Hematopoietic multipotent progenitor cell treated with erythropoietin and hydrocortisone succinate and interleukin-3 and kit ligand, for 15 days (in vitro differentiated cells): ENCODE measurements at regions not wholly inside any gene's neighbourhood (a gene's known extent, or its start where the extent isn't known, plus 50 kb on each side); places are given as distances from the start of the nearest gene placed in this dataset.

Experiments
- DNase-seq: peaks from one replicate; pipeline ENCODE4 v3.0.0-alpha.2; 2015; ENCODE audit warnings: low spot score

DNA sequence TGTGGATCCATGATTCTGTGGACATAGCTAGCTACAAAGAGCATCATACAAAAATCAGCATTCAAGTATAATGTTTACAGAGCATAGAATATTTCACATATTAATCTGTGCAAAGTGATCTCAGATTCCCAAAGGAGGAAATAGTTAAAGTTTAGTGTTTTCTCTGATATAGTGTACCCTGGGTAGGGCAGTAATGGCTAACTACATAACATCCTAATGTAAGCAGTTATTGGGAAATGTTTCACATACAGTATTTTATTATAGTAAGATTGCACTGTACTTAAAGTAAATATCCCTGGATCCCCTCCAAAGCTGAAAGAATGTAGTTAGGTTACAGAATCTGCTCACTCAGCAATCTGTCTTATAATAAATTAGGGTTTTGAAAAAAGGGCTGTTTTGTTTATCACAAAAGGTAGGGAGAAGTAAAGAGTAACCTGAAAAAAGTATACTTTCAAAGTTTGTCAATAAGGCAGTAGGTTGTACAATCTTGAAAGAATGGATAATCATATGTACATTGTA lies 52.5 kb upstream of the SMARCA2 start:
- no peak for DNase-seq

DNA sequence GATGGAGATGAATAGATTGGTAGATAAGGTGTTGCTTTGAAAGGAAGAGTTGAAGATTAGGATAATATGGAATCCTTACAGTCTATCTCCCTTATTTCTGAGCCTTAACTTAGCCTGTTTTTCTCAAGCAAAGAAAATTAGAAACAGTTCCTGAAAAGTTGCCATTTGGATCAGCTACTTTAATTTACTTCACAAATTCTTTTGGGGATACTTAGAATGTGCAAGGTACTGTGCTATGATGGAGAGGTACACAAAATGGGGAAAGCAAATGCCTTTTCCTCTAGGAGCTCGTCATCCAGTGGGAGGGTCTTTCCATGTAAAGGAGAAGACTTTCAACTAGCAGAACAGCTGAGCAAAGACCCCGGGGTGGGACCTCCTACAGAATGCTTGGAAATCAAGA lies 51.1 kb upstream of the SMARCA2 start:
- no peak for DNase-seq
